22Rv1 (cell line): ENCODE measurements at regions not wholly inside any gene's neighbourhood (a gene's known extent, or its start where the extent isn't known, plus 50 kb on each side); places are given as distances from the start of the nearest gene placed in this dataset.

Experiments
- CTCF ChIP-seq: fragments of 450-650 bp; IDR thresholded peaks from 2 replicates; pipeline ENCODE4 v1.5.1; 2017; ENCODE audit warnings: mild to moderate bottlenecking
- ZFX ChIP-seq: fragments of 450-650 bp; IDR thresholded peaks from 2 replicates; pipeline ENCODE4 v1.6.1; 2017; ENCODE audit warnings: antibody characterized with exemption, borderline replicate concordance

GRCh38 chr9:136609838-136610311, 52.8 kb upstream of the EGFL7 start:
- TF ChIP-seq CTCF, result no peak
- TF ChIP-seq ZFX, result no peak
